ENCODE measurements at regions not wholly inside any gene's neighbourhood (a gene's known extent, or its start where the extent isn't known, plus 50 kb on each side); places are given as distances from the start of the nearest gene placed in this dataset.
"Not testable (repeated sequence)": the region's sequence is repeated elsewhere in the genome, so short reads cannot be mapped to it uniquely, and the experiment has no call there.

DNA sequence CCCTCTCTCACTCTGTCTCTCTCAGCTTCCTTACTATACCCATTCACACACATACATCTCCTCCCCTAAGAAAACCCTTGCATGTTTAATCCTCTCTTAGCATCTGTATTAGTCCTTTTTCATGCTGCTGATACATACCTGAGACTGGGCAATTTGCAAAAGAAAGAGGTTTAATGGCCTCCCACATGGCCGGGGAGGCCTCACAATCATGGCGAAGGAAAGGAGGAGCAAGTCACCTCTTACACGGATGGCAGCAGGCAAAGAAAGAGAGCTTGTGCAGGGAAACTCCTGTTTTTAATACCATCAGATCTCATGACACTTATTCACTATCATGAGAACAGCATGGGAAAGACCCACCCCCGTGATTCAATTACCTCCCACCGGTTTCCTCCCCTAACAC lies 398.5 kb upstream of the SASH1 start:
- no peaks in the 10 kb centered on the region for H3K9me3 ChIP-seq (ENCODE audit: control insufficient read depth in 2 of 2, insufficient read depth in 1 of 2, low read length in 1 of 2)
- 97% methylated on average over 5 of the region's 5 CpGs for WGBS
- no peak for DNase-seq (ENCODE audit: low read depth in 6 of 9, low spot score in 9 of 9)
- no peak overlapping the region for H3K4me3 ChIP-seq (ENCODE audit: low read length in 2 of 2)
- H3K4me1 ChIP-seq (ENCODE audit: control insufficient read depth in 2 of 2, insufficient read depth in 2 of 2, low read length in 2 of 2), result no peaks in the 10 kb centered on the region
- H3K27me3 ChIP-seq (ENCODE audit: control insufficient read depth in 2 of 2, insufficient read depth in 1 of 2, low read length in 1 of 2), result no peaks in the 10 kb centered on the region
- no peak overlapping the region for H3K27ac ChIP-seq (ENCODE audit: low read depth in 1 of 2, low read length in 1 of 2)
- no peaks in the 10 kb centered on the region for H3K36me3 ChIP-seq (ENCODE audit: control insufficient read depth in 2 of 2, insufficient read depth in 2 of 2, low read length in 1 of 2)

DNA sequence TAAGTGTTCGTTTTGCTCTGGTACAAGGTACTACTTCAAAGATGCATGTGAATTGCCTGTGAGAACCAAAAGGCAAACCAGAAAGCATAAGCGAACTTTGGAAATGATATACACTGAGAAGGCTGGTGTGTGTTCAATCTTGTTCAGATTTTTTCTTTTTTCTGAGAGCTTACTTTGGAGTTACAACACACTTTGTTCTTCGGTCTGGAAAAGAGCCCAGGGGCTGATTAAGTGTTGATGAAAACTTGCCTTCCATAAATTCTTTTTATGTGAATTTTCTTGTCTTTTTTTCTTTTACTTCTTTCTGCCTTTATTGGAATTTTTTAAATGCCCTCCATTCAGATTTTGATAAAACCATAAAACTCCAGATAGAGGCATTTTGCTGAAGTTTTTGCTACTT lies 395.1 kb upstream of the SASH1 start:
- WGBS, result 90% methylated on average over 3 of the region's 3 CpGs
- no peak for DNase-seq (ENCODE audit: low read depth in 6 of 9, low spot score in 9 of 9)
- Histone ChIP-seq H3K4me3 (ENCODE audit: low read length in 2 of 2) (no peak overlapping the region), H3K4me1 (ENCODE audit: control insufficient read depth in 2 of 2, insufficient read depth in 2 of 2, low read length in 2 of 2) (no peaks in the 10 kb centered on the region), H3K36me3 (ENCODE audit: control insufficient read depth in 2 of 2, insufficient read depth in 2 of 2, low read length in 1 of 2) (no peaks in the 10 kb centered on the region), H3K27me3 (ENCODE audit: control insufficient read depth in 2 of 2, insufficient read depth in 1 of 2, low read length in 1 of 2) (no peaks in the 10 kb centered on the region), H3K27ac (ENCODE audit: low read depth in 1 of 2, low read length in 1 of 2) (no peak overlapping the region), H3K9me3 (ENCODE audit: control insufficient read depth in 2 of 2, insufficient read depth in 1 of 2, low read length in 1 of 2) (no peaks in the 10 kb centered on the region)

DNA sequence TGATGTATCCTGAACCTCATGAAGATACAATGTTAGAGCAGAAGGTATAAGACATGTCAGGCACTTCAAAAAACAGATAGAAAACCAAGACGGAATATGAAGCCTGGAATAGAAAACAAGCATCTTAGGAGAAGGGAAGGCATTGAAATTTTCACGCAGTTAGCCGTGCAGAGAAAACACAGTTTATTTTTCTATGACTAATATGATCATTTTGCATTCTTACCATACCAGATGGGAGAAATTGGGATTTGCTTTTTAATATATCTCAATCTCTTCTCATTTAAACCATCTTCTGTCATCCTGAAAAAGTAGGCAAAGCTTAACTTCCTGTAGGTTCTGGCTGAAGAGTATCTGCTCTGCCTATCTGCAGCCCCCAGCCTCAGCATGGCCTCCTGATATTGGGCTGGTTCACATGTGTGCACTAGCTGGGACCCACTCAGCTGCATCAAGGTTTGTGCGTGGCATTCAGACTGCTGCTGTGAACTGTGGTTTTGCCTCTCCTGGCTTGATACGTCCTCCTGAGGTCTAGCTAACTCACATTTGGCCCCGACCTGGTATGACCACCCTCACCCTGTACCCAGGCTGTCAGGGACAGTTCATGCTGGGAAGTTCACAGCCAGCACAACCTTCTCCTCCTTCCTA lies 392.5 kb upstream of the SASH1 start:
- 89% methylated on average over 6 of the region's 6 CpGs for WGBS
- no peaks in the 10 kb centered on the region for H3K9me3 ChIP-seq (ENCODE audit: control insufficient read depth in 2 of 2, insufficient read depth in 1 of 2, low read length in 1 of 2)
- DNase-seq (ENCODE audit: low read depth in 6 of 9, low spot score in 9 of 9), result no peak

DNA sequence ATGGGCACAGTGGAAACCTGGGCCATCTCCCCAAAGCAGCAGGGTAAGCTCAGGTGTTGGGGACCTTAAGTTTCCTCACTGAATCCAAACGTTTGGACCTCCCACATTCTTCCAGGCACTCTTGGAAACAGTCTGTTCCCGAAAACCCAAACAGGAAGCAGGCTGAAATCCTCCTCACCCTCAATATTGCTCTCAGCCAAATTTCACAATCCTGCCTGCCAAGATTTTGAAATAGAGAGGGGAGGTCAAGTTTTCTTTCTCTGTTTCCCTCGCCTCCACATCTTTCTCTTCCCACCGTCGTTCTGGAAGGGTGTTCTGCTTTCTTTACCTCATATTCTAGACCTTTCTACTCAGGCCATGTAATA lies 392.0 kb upstream of the SASH1 start:
- DNase-seq (ENCODE audit: low read depth in 6 of 9, low spot score in 9 of 9), result no peak
- H3K9me3 ChIP-seq (ENCODE audit: control insufficient read depth in 2 of 2, insufficient read depth in 1 of 2, low read length in 1 of 2), result no peaks in the 10 kb centered on the region
- H3K4me3 ChIP-seq (ENCODE audit: low read length in 2 of 2), result no peak overlapping the region
- H3K4me1 ChIP-seq (ENCODE audit: control insufficient read depth in 2 of 2, insufficient read depth in 2 of 2, low read length in 2 of 2), result no peaks in the 10 kb centered on the region
- H3K27ac ChIP-seq (ENCODE audit: low read depth in 1 of 2, low read length in 1 of 2), result no peak overlapping the region
- no peaks in the 10 kb centered on the region for H3K27me3 ChIP-seq (ENCODE audit: control insufficient read depth in 2 of 2, insufficient read depth in 1 of 2, low read length in 1 of 2)
- H3K36me3 ChIP-seq (ENCODE audit: control insufficient read depth in 2 of 2, insufficient read depth in 2 of 2, low read length in 1 of 2), result no peaks in the 10 kb centered on the region
- WGBS, result 81% methylated on average over 5 of the region's 5 CpGs

More for the DNA sequence above, 392.5 kb upstream of the SASH1 start:
- Histone ChIP-seq H3K4me3 (ENCODE audit: low read length in 2 of 2) (no peak overlapping the region), H3K27ac (ENCODE audit: low read depth in 1 of 2, low read length in 1 of 2) (no peak overlapping the region), H3K4me1 (ENCODE audit: control insufficient read depth in 2 of 2, insufficient read depth in 2 of 2, low read length in 2 of 2) (no peaks in the 10 kb centered on the region), H3K36me3 (ENCODE audit: control insufficient read depth in 2 of 2, insufficient read depth in 2 of 2, low read length in 1 of 2) (no peaks in the 10 kb centered on the region), H3K27me3 (ENCODE audit: control insufficient read depth in 2 of 2, insufficient read depth in 1 of 2, low read length in 1 of 2) (no peaks in the 10 kb centered on the region)

- H3K9me3 ChIP-seq (ENCODE audit: control insufficient read depth in 2 of 2, insufficient read depth in 1 of 2, low read length in 1 of 2), result no peaks in the 10 kb centered on the region
- no peaks in the 10 kb centered on the region for H3K36me3 ChIP-seq (ENCODE audit: control insufficient read depth in 2 of 2, insufficient read depth in 2 of 2, low read length in 1 of 2)
- H3K27ac ChIP-seq (ENCODE audit: low read depth in 1 of 2, low read length in 1 of 2), result no peak overlapping the region
- H3K4me1 ChIP-seq (ENCODE audit: control insufficient read depth in 2 of 2, insufficient read depth in 2 of 2, low read length in 2 of 2), result no peaks in the 10 kb centered on the region
- H3K4me3 ChIP-seq (ENCODE audit: low read length in 2 of 2), result no peak overlapping the region
- WGBS, result 98% methylated on average over 7 of the region's 7 CpGs
- H3K27me3 ChIP-seq (ENCODE audit: control insufficient read depth in 2 of 2, insufficient read depth in 1 of 2, low read length in 1 of 2), result no peaks in the 10 kb centered on the region
- DNase-seq (ENCODE audit: low read depth in 6 of 9, low spot score in 9 of 9), result no peak
Observed at GRCh38 chr6:147951726-147952125, 390.9 kb upstream of the SASH1 start.

GRCh38 chr6:147954938-147955337 lies 387.7 kb upstream of the SASH1 start:
- Histone ChIP-seq H3K27ac (ENCODE audit: low read depth in 1 of 2, low read length in 1 of 2) (no peak overlapping the region), H3K36me3 (ENCODE audit: control insufficient read depth in 2 of 2, insufficient read depth in 2 of 2, low read length in 1 of 2) (no peaks in the 10 kb centered on the region), H3K4me3 (ENCODE audit: low read length in 2 of 2) (no peak overlapping the region), H3K4me1 (ENCODE audit: control insufficient read depth in 2 of 2, insufficient read depth in 2 of 2, low read length in 2 of 2) (no peaks in the 10 kb centered on the region), H3K9me3 (ENCODE audit: control insufficient read depth in 2 of 2, insufficient read depth in 1 of 2, low read length in 1 of 2) (no peaks in the 10 kb centered on the region), H3K27me3 (ENCODE audit: control insufficient read depth in 2 of 2, insufficient read depth in 1 of 2, low read length in 1 of 2) (no peaks in the 10 kb centered on the region)
- no peak for DNase-seq (ENCODE audit: low read depth in 6 of 9, low spot score in 9 of 9)
- WGBS, result 97% methylated on average over 3 of the region's 3 CpGs

DNA sequence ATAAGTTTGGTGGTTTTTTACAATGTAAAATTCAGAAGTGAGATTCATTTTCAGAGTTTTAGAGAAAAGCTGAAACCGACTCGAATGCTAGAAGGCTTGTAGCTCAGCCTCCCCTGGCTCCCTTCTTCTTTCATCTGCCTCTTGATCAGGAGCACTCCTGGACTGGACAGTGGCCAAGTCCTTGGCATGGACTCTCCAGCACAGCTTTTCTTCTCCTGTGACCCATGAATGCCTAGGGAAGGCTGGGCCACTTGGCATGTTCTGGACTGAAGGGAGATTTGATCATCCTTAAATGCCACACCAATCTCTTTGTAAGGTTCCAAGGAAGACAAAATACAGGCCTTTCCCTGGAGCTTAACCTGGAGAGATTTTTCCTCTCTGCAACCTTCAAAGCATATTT lies 384.0 kb upstream of the SASH1 start:
- H3K27me3 ChIP-seq (ENCODE audit: control insufficient read depth in 2 of 2, insufficient read depth in 1 of 2, low read length in 1 of 2), result no peaks in the 10 kb centered on the region
- no peak overlapping the region for H3K4me3 ChIP-seq (ENCODE audit: low read length in 2 of 2)
- no peak overlapping the region for H3K27ac ChIP-seq (ENCODE audit: low read depth in 1 of 2, low read length in 1 of 2)
- DNase-seq (ENCODE audit: low read depth in 6 of 9, low spot score in 9 of 9), result no peak
- H3K9me3 ChIP-seq (ENCODE audit: control insufficient read depth in 2 of 2, insufficient read depth in 1 of 2, low read length in 1 of 2), result no peaks in the 10 kb centered on the region
- WGBS, result 89% methylated on average over 2 of the region's 2 CpGs
- no peaks in the 10 kb centered on the region for H3K4me1 ChIP-seq (ENCODE audit: control insufficient read depth in 2 of 2, insufficient read depth in 2 of 2, low read length in 2 of 2)
- H3K36me3 ChIP-seq (ENCODE audit: control insufficient read depth in 2 of 2, insufficient read depth in 2 of 2, low read length in 1 of 2), result no peaks in the 10 kb centered on the region

DNA sequence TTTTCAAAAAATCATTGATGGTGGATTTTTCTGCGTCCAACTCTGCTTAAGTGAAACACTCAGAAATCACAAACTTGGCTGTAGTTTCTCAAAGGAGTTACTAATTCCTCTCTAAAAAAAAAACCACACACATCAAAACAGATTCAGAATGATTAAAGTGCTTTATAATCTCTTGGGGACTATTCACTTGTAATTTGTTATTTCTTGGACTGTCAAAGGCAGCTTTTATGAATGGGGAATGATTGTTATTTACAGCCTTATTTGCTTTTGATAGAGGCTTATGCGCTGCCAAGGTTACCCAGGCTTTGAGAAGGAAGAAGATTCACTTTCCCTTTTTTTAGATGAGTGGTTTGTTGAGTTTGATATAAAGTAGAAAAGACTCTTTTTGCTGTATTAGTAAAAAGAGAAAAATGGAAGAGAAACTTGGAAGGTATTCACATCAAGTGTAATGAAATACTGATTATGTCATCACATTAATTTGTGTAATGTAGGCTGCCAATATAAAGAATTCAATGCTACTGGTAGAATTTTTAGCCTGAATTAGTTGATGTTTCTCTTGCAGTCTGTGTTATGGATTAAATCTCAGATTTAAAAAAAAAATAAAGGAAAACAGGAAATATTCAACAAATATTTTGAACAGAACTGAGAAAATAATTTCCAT lies 381.0 kb upstream of the SASH1 start:
- 90% methylated on average over 2 of the region's 2 CpGs for WGBS
- no peak for DNase-seq (ENCODE audit: low read depth in 6 of 9, low spot score in 9 of 9)
- Histone ChIP-seq H3K36me3 (ENCODE audit: control insufficient read depth in 2 of 2, insufficient read depth in 2 of 2, low read length in 1 of 2) (no peaks in the 10 kb centered on the region), H3K9me3 (ENCODE audit: control insufficient read depth in 2 of 2, insufficient read depth in 1 of 2, low read length in 1 of 2) (no peaks in the 10 kb centered on the region), H3K27me3 (ENCODE audit: control insufficient read depth in 2 of 2, insufficient read depth in 1 of 2, low read length in 1 of 2) (no peaks in the 10 kb centered on the region), H3K27ac (ENCODE audit: low read depth in 1 of 2, low read length in 1 of 2) (no peak overlapping the region), H3K4me1 (ENCODE audit: control insufficient read depth in 2 of 2, insufficient read depth in 2 of 2, low read length in 2 of 2) (no peaks in the 10 kb centered on the region), H3K4me3 (ENCODE audit: low read length in 2 of 2) (no peak overlapping the region)

DNA sequence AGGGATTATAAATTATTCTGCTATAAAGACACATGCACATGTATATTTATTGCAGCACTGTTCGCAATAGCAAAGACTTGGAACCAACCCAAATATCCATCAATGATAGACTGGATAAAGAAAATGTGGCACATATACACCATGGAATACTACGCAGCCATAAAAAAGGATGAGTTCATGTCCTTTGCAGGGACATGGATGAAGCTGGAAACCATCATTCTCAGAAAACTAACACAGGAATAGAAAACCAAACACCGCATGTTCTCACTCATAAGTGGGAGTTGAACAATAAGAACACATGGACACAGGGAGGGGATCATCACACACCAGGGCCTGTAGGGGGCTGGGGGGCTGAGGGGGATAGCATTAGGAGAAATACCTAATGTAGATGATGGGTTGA lies 377.2 kb upstream of the SASH1 start:
- WGBS, result 98% methylated on average over 3 of the region's 3 CpGs
- H3K4me1 ChIP-seq (ENCODE audit: control insufficient read depth in 2 of 2, insufficient read depth in 2 of 2, low read length in 2 of 2); H3K4me3 ChIP-seq (ENCODE audit: low read length in 2 of 2); DNase-seq (ENCODE audit: low read depth in 6 of 9, low spot score in 9 of 9); H3K36me3 ChIP-seq (ENCODE audit: control insufficient read depth in 2 of 2, insufficient read depth in 2 of 2, low read length in 1 of 2); H3K27me3 ChIP-seq (ENCODE audit: control insufficient read depth in 2 of 2, insufficient read depth in 1 of 2, low read length in 1 of 2); H3K9me3 ChIP-seq (ENCODE audit: control insufficient read depth in 2 of 2, insufficient read depth in 1 of 2, low read length in 1 of 2); H3K27ac ChIP-seq (ENCODE audit: low read depth in 1 of 2, low read length in 1 of 2): not testable (repeated sequence)

Measured in thymus (tissue), 11 donors.